ENCODE measurements at regions not wholly inside any gene's neighbourhood (a gene's known extent, or its start where the extent isn't known, plus 50 kb on each side); places are given as distances from the start of the nearest gene placed in this dataset.

- H3K9me3 ChIP-seq (ENCODE audit: insufficient read depth, low read depth): no peaks in the 10 kb centered on the region
- no peak overlapping the region for H3K27ac ChIP-seq
- no peaks in the 10 kb centered on the region for H3K36me3 ChIP-seq (ENCODE audit: low read depth)
- no peaks in the 10 kb centered on the region for H3F3A ChIP-seq (ENCODE audit: insufficient read depth, low read depth)
- CTCF ChIA-PET: no interaction called here
- H3K27me3 ChIP-seq (ENCODE audit: insufficient read depth, low read depth): no peaks in the 10 kb centered on the region
- no peak overlapping the region for H3K4me3 ChIP-seq
- no peak overlapping the region for H3K4me2 ChIP-seq
- intact Hi-C loops (cut with micrococcal nuclease; ENCODE audit: unreplicated experiment): no loop called here
- no peaks in the 10 kb centered on the region for H4K20me1 ChIP-seq (ENCODE audit: insufficient read depth)
- TF ChIP-seq CTCF (conservative IDR thresholded peaks at IDR 0.05): no peak
- no peak for TF ChIP-seq EZH2 (IDR thresholded peaks at IDR 0.05; ENCODE audit: low read depth)
- DNase-seq: no peak
- no TSS peak for BruUV-seq (replicated peaks)
- H3K79me2 ChIP-seq (ENCODE audit: low read depth): no peaks in the 10 kb centered on the region
- H3K9me2 ChIP-seq (ENCODE audit: insufficient read depth): no peaks in the 10 kb centered on the region
- POLR2A ChIA-PET (ENCODE audit: unreplicated experiment): no interaction called here
- H3K4me1 ChIP-seq (replicated peaks; ENCODE audit: insufficient read depth): no peaks in the 10 kb centered on the region; the same call in 1 of the 2 replicates
- no peak overlapping the region for H2AFZ ChIP-seq
Observed at GRCh38 chrX:82816001-82816400, 692.1 kb upstream of the POU3F4 start.

DNA sequence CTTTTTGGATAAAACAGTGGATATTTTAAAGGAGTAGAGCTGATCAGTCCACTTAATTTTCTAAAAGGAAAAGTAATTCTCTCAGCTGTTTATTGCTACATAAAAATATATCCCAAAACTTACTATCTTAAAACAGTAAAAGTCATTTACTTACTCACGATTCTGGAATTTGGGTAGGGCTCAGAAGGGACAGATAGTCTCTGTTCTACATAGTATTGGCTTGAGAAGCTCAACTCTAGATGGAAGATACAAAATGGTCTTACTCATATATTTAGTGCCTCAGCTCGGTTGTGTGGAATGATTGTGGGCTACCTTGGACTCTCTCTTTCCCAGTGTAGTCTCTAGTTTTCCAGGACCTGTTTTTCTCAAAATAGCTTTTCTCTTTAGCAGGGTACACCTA, 691.5 kb upstream of the POU3F4 start:
- Histone ChIP-seq H3K27ac (no peak overlapping the region), H3K79me2 (ENCODE audit: low read depth) (no peaks in the 10 kb centered on the region), H3F3A (ENCODE audit: insufficient read depth, low read depth) (no peaks in the 10 kb centered on the region), H3K27me3 (ENCODE audit: insufficient read depth, low read depth) (no peaks in the 10 kb centered on the region), H3K4me2 (no peak overlapping the region), H3K9me2 (ENCODE audit: insufficient read depth) (no peaks in the 10 kb centered on the region), H3K36me3 (ENCODE audit: low read depth) (no peaks in the 10 kb centered on the region), H3K4me1 (replicated peaks; ENCODE audit: insufficient read depth) (no peaks in the 10 kb centered on the region; the same call in 1 of the 2 replicates), H3K4me3 (no peak overlapping the region), H2AFZ (no peak overlapping the region), H4K20me1 (ENCODE audit: insufficient read depth) (no peaks in the 10 kb centered on the region), H3K9me3 (ENCODE audit: insufficient read depth, low read depth) (no peaks in the 10 kb centered on the region)
- BruUV-seq (replicated peaks): no TSS peak
- intact Hi-C loops (cut with micrococcal nuclease; ENCODE audit: unreplicated experiment): no loop called here
- peak in 1 of 2 experiments; percentile 39 for DNase-seq
- ChIA-PET CTCF (no interaction called here), POLR2A (ENCODE audit: unreplicated experiment) (no interaction called here)
- no peak for TF ChIP-seq CTCF (conservative IDR thresholded peaks at IDR 0.05)
- no peak for TF ChIP-seq EZH2 (IDR thresholded peaks at IDR 0.05; ENCODE audit: low read depth)

DNA sequence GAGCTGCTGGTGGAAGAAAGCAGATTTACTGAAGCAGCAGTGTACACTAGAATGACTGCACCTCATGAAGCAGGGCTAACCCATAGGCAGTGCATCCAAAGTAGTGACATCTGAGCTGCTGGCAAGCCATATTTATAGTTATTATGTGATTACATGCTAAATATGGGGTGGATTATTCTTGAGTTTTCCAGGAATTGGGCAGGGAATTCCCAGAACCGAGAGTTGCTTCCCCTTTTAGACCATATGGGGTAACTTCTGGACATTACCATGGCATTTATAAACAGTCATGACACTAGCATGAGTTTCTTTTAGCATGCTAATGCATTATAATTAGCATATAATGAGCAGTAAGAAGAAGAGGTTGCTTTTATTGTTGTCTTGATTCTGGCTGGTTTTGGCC, 665.8 kb upstream of the POU3F4 start:
- H3K9me3 ChIP-seq (ENCODE audit: insufficient read depth, low read depth): no peaks in the 10 kb centered on the region
- H3K4me3 ChIP-seq: no peak overlapping the region
- no peaks in the 10 kb centered on the region for H3K27me3 ChIP-seq (ENCODE audit: insufficient read depth, low read depth)
- intact Hi-C loops (cut with micrococcal nuclease; ENCODE audit: unreplicated experiment): no loop called here
- ChIA-PET CTCF (no interaction called here), POLR2A (ENCODE audit: unreplicated experiment) (no interaction called here)
- no peaks in the 10 kb centered on the region for H4K20me1 ChIP-seq (ENCODE audit: insufficient read depth)
- H3K9me2 ChIP-seq (ENCODE audit: insufficient read depth): no peaks in the 10 kb centered on the region
- no peak for DNase-seq
- BruUV-seq (replicated peaks): no TSS peak
- H3K36me3 ChIP-seq (ENCODE audit: low read depth): no peaks in the 10 kb centered on the region
- H3K4me1 ChIP-seq (replicated peaks; ENCODE audit: insufficient read depth): no peaks in the 10 kb centered on the region
- TF ChIP-seq EZH2 (IDR thresholded peaks at IDR 0.05; ENCODE audit: low read depth) (no peak), CTCF (conservative IDR thresholded peaks at IDR 0.05) (no peak)
- no peaks in the 10 kb centered on the region for H3K79me2 ChIP-seq (ENCODE audit: low read depth)
- H3K4me2 ChIP-seq: no peak overlapping the region
- H3F3A ChIP-seq (ENCODE audit: insufficient read depth, low read depth): no peaks in the 10 kb centered on the region
- H2AFZ ChIP-seq: no peak overlapping the region
- H3K27ac ChIP-seq: no peak overlapping the region
